H1 (cell line): ENCODE measurements at regions not wholly inside any gene's neighbourhood (a gene's known extent, or its start where the extent isn't known, plus 50 kb on each side); places are given as distances from the start of the nearest gene placed in this dataset.

Experiments used
- BACH1 ChIP-seq: IDR thresholded peaks from 2 replicates; pipeline ENCODE4 v1.6.1; 2012; ENCODE audit warnings: low read length, improper control_type of control experiment
- CHD2 ChIP-seq: IDR thresholded peaks from 2 replicates; pipeline ENCODE4 v1.6.1; 2012; ENCODE audit warnings: low read length, improper control_type of control experiment
- CTCF ChIP-seq, 3 experiments: IDR thresholded peaks; 1 replicate in 2 of 3; 2 replicates in 1 of 3; pipeline versions ENCODE4 v1.5.1 to v1.6.1; 2011; ENCODE audit warnings: low read length in 3 of 3, mild to moderate bottlenecking in 3 of 3, inconsistent platforms in 2 of 3, low read depth in 1 of 3, moderate library complexity in 1 of 3; ENCODE audit not compliant: insufficient read depth in 1 of 3; ENCODE audit errors: control extremely low read depth in 1 of 3
- EZH2 ChIP-seq: fragments of 200-600 bp; sonication (generic); IDR thresholded peaks from 2 replicates; pipeline ENCODE4 v1.7.1; 2012; ENCODE audit warnings: low read depth, mild to moderate bottlenecking, moderate library complexity, low read length, inconsistent platforms; ENCODE audit not compliant: severe bottlenecking
- GTF2F1 ChIP-seq: IDR thresholded peaks from 2 replicates; pipeline ENCODE4 v1.6.1; 2012; ENCODE audit warnings: low read depth, low read length, improper control_type of control experiment, borderline replicate concordance
- POLR2A ChIP-seq, 2 experiments: IDR thresholded peaks; 1 replicate in 1 of 2; 2 replicates in 1 of 2; pipeline ENCODE4 v1.6.1; 2011; ENCODE audit warnings: low read depth in 2 of 2, low read length in 2 of 2, mild to moderate bottlenecking in 2 of 2; ENCODE audit errors: control extremely low read depth in 1 of 2
- RAD21 ChIP-seq, 2 experiments: IDR thresholded peaks in 1 of 2; conservative IDR thresholded peaks in 1 of 2; 2 replicates each; pipeline ENCODE4 v1.6.1; 2011; ENCODE audit warnings: low read depth in 2 of 2, low read length in 2 of 2, improper control_type of control experiment in 1 of 2, inconsistent platforms in 1 of 2, mild to moderate bottlenecking in 1 of 2, moderate library complexity in 1 of 2
- SAP30 ChIP-seq: fragments of 300-600 bp; sonication (generic); IDR thresholded peaks from 2 replicates; pipeline ENCODE4 v1.7.1; 2012; ENCODE audit warnings: low read length, moderate library complexity, mild to moderate bottlenecking, inconsistent platforms; ENCODE audit not compliant: insufficient read depth, insufficient replicate concordance
- SIRT6 ChIP-seq: IDR thresholded peaks from one replicate; pipeline ENCODE4 v1.7.1; 2012; ENCODE audit warnings: low read length, inconsistent platforms
- SIX5 ChIP-seq: IDR thresholded peaks from 2 replicates; pipeline ENCODE4 v1.6.1; 2011; ENCODE audit warnings: mild to moderate bottlenecking, low read depth, low read length
- SP1 ChIP-seq: IDR thresholded peaks from 2 replicates; pipeline ENCODE4 v1.6.1; 2011; ENCODE audit warnings: low read depth, low read length
- TBP ChIP-seq: IDR thresholded peaks from 2 replicates; pipeline ENCODE4 v1.6.1; 2011; ENCODE audit warnings: low read depth, low read length, improper control_type of control experiment
- TF ChIP-seq, protein P1 (sequence below): IDR thresholded peaks from 2 replicates; pipeline ENCODE4 v1.6.1; 2011; ENCODE audit warnings: low read depth, mild to moderate bottlenecking, low read length; ENCODE audit not compliant: insufficient read depth

DNA sequence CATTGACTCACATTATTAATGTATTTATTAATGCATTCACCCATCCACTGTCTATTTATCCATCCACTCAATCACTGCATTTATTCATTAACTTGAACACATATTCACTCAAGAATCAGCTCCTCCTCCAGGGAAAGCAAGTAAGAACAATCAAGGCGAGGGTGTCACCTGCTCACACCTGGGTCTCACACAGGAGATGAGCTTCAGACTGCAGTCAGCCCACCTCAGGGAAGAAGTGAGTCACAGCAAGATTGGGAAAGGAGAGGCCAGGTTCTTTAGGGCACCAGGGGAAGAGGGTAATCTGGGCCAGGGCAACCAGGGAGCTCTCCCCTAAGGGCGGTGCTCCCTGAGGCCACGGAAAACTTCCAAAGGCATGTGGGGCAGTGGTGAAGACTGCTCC is 367.3 kb downstream of the BCL11B start:
- TF ChIP-seq CTCF (IDR thresholded peaks at IDR 0.05; ENCODE audit: control extremely low read depth in 1 of 3, insufficient read depth in 1 of 3, low read depth in 1 of 3, low read length in 3 of 3) (no peak), SIRT6 (no peak), RAD21 (IDR thresholded peaks at IDR 0.05 in 1 of 2, conservative IDR thresholded peaks at IDR 0.05 in 1 of 2; ENCODE audit: low read depth in 2 of 2, low read length in 2 of 2) (no peak), POLR2A (IDR thresholded peaks at IDR 0.05; ENCODE audit: control extremely low read depth in 1 of 2, low read depth in 2 of 2, low read length in 2 of 2) (no peak), GTF2F1 (no peak), CHD2 (no peak), TBP (no peak), SP1 (no peak), EZH2 (no peak), SAP30 (no peak), BACH1 (no peak), SIX5 (no peak)
- TF ChIP-seq, protein P1, sequence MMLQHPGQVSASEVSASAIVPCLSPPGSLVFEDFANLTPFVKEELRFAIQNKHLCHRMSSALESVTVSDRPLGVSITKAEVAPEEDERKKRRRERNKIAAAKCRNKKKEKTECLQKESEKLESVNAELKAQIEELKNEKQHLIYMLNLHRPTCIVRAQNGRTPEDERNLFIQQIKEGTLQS = no peak
